ENCODE measurements at regions not wholly inside any gene's neighbourhood (a gene's known extent, or its start where the extent isn't known, plus 50 kb on each side); places are given as distances from the start of the nearest gene placed in this dataset.

- Histone ChIP-seq H3K4me3 (ENCODE audit: low read depth in 1 of 3, low read length in 3 of 3) (no peak overlapping the region), H3K4me1 (ENCODE audit: control insufficient read depth in 3 of 3, insufficient read depth in 2 of 3, low read depth in 1 of 3, low read length in 2 of 3) (no peaks in the 10 kb centered on the region), H3K9me3 (ENCODE audit: control insufficient read depth in 2 of 2, insufficient read depth in 1 of 2, low read depth in 1 of 2, low read length in 1 of 2) (no peaks in the 10 kb centered on the region), H3K27me3 (ENCODE audit: control insufficient read depth in 3 of 3, insufficient read depth in 3 of 3, low read length in 3 of 3) (no peaks in the 10 kb centered on the region), H3K36me3 (ENCODE audit: control insufficient read depth in 3 of 3, insufficient read depth in 2 of 3, low read depth in 1 of 3, low read length in 3 of 3) (no peaks in the 10 kb centered on the region), H3K27ac (ENCODE audit: low read depth in 1 of 3, low read length in 2 of 3) (no peak overlapping the region)
- 78 to 79% (median 78%) methylated on average over 5 of the region's 5 CpGs for WGBS, 3 donors
- FAIRE-seq (no peak), DNase-seq (no peak)
Observed at GRCh38 chr12:25639406-25639805, 86.3 kb upstream of the LMNTD1 start.

- Histone ChIP-seq H3K36me3 (ENCODE audit: control insufficient read depth in 3 of 3, insufficient read depth in 2 of 3, low read depth in 1 of 3, low read length in 3 of 3) (no peaks in the 10 kb centered on the region), H3K27me3 (ENCODE audit: control insufficient read depth in 3 of 3, insufficient read depth in 3 of 3, low read length in 3 of 3) (no peaks in the 10 kb centered on the region), H3K9me3 (ENCODE audit: control insufficient read depth in 2 of 2, insufficient read depth in 1 of 2, low read depth in 1 of 2, low read length in 1 of 2) (no peaks in the 10 kb centered on the region), H3K27ac (ENCODE audit: low read depth in 1 of 3, low read length in 2 of 3) (no peak overlapping the region), H3K4me1 (ENCODE audit: control insufficient read depth in 3 of 3, insufficient read depth in 2 of 3, low read depth in 1 of 3, low read length in 2 of 3) (no peaks in the 10 kb centered on the region), H3K4me3 (ENCODE audit: low read depth in 1 of 3, low read length in 3 of 3) (no peak overlapping the region)
- DNase-seq (no peak), FAIRE-seq (no peak)
- WGBS, 3 donors = 71 to 83% (median 76%) methylated on average over 3 of the region's 3 CpGs
Observed at GRCh38 chr12:25644979-25645378, 91.9 kb upstream of the LMNTD1 start.

DNA sequence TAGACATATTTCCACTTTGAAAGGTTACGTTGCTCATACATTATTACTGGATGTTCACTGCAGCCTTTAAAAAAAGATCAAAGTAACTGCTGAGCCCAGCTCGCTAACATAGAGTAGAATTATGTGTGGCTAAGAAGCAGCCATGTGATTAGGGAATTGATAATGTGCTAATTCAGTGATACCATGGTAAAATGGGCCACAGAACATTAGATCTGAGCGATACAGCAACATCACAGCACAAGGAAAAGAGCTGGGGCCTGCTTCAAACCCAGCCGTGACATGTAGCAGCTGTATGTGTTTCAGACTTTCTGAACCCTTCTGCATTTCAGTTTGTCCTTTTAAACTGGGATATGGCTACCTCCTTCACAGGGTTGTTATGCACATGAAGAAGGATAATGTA lies 92.3 kb upstream of the LMNTD1 start:
- DNase-seq (no peak), FAIRE-seq (no peak)
- no peaks in the 10 kb centered on the region for H3K9me3 ChIP-seq (ENCODE audit: control insufficient read depth in 2 of 2, insufficient read depth in 1 of 2, low read depth in 1 of 2, low read length in 1 of 2)
- no peaks in the 10 kb centered on the region for H3K27me3 ChIP-seq (ENCODE audit: control insufficient read depth in 3 of 3, insufficient read depth in 3 of 3, low read length in 3 of 3)
- H3K36me3 ChIP-seq (ENCODE audit: control insufficient read depth in 3 of 3, insufficient read depth in 2 of 3, low read depth in 1 of 3, low read length in 3 of 3) = no peaks in the 10 kb centered on the region
- no peak overlapping the region for H3K4me3 ChIP-seq (ENCODE audit: low read depth in 1 of 3, low read length in 3 of 3)
- no peaks in the 10 kb centered on the region for H3K4me1 ChIP-seq (ENCODE audit: control insufficient read depth in 3 of 3, insufficient read depth in 2 of 3, low read depth in 1 of 3, low read length in 2 of 3)
- H3K27ac ChIP-seq (ENCODE audit: low read depth in 1 of 3, low read length in 2 of 3) = no peak overlapping the region
- whole genome bisulfite sequencing, 3 donors = 51 to 66% (median 55%) methylated on average over 4 of the region's 4 CpGs

DNA sequence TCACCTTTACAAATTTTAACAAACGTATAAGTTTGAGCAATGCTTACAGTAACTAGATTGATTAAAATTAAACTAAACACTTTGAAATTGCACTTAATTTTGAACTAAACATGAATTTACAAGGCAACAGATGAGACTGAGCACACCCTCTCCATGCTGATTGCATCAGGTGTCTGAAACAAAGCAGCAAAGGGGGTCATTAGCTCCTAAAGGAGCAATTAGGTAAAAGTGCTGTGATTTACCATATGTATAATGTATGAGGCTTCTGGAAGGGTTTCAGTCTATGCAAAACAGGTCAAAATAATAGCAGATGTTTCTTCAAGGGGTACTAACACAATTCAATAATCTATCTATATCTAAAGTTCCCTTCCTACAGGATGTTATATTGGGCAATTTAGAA lies 98.8 kb upstream of the LMNTD1 start:
- H3K27ac ChIP-seq (ENCODE audit: low read depth in 1 of 3, low read length in 2 of 3) = no peak overlapping the region
- H3K4me3 ChIP-seq (ENCODE audit: low read depth in 1 of 3, low read length in 3 of 3) = no peak overlapping the region
- no peaks in the 10 kb centered on the region for H3K27me3 ChIP-seq (ENCODE audit: control insufficient read depth in 3 of 3, insufficient read depth in 3 of 3, low read length in 3 of 3)
- FAIRE-seq (no peak), DNase-seq (no peak)
- no peaks in the 10 kb centered on the region for H3K4me1 ChIP-seq (ENCODE audit: control insufficient read depth in 3 of 3, insufficient read depth in 2 of 3, low read depth in 1 of 3, low read length in 2 of 3)
- H3K9me3 ChIP-seq (ENCODE audit: control insufficient read depth in 2 of 2, insufficient read depth in 1 of 2, low read depth in 1 of 2, low read length in 1 of 2) = no peaks in the 10 kb centered on the region
- 79 to 87% (median 80%) methylated on average over 1 of the region's 1 CpG for WGBS, 3 donors
- no peaks in the 10 kb centered on the region for H3K36me3 ChIP-seq (ENCODE audit: control insufficient read depth in 3 of 3, insufficient read depth in 2 of 3, low read depth in 1 of 3, low read length in 3 of 3)

DNA sequence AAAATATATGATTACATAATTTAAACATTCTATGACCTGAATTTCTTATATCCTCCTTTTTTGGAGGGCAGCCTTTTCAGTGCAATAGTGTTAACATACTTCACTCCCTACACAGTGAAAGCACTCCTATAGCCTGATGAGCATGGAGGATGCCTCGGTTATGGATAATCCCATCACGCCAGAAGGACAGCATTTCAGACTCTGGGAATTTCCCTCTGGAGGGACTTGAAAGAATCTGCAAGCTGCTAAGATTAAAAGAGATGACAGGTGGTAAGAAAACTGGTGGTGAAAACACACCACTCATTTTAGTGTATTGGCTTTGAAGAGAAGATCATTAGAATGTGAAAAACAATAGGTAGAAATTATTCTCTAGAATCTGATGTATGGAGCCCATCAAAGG lies 99.3 kb upstream of the LMNTD1 start:
- WGBS, 3 donors = 67 to 85% (median 74%) methylated on average over 2 of the region's 2 CpGs
- Histone ChIP-seq H3K27ac (ENCODE audit: low read depth in 1 of 3, low read length in 2 of 3) (no peak overlapping the region), H3K27me3 (ENCODE audit: control insufficient read depth in 3 of 3, insufficient read depth in 3 of 3, low read length in 3 of 3) (no peaks in the 10 kb centered on the region), H3K4me1 (ENCODE audit: control insufficient read depth in 3 of 3, insufficient read depth in 2 of 3, low read depth in 1 of 3, low read length in 2 of 3) (no peaks in the 10 kb centered on the region), H3K9me3 (ENCODE audit: control insufficient read depth in 2 of 2, insufficient read depth in 1 of 2, low read depth in 1 of 2, low read length in 1 of 2) (no peaks in the 10 kb centered on the region), H3K4me3 (ENCODE audit: low read depth in 1 of 3, low read length in 3 of 3) (no peak overlapping the region), H3K36me3 (ENCODE audit: control insufficient read depth in 3 of 3, insufficient read depth in 2 of 3, low read depth in 1 of 3, low read length in 3 of 3) (no peaks in the 10 kb centered on the region)
- no peak for FAIRE-seq
- DNase-seq = no peak

GRCh38 chr12:25653487-25654175 lies 100.5 kb upstream of the LMNTD1 start:
- no peaks in the 10 kb centered on the region for H3K9me3 ChIP-seq (ENCODE audit: control insufficient read depth in 2 of 2, insufficient read depth in 1 of 2, low read depth in 1 of 2, low read length in 1 of 2)
- H3K4me3 ChIP-seq (ENCODE audit: low read depth in 1 of 3, low read length in 3 of 3) = no peak overlapping the region
- DNase-seq (no peak), FAIRE-seq (no peak)
- no peak overlapping the region for H3K27ac ChIP-seq (ENCODE audit: low read depth in 1 of 3, low read length in 2 of 3)
- 62 to 81% (median 76%) methylated on average over 8 of the region's 8 CpGs for WGBS, 3 donors
- H3K27me3 ChIP-seq (ENCODE audit: control insufficient read depth in 3 of 3, insufficient read depth in 3 of 3, low read length in 3 of 3) = no peaks in the 10 kb centered on the region
- H3K4me1 ChIP-seq (ENCODE audit: control insufficient read depth in 3 of 3, insufficient read depth in 2 of 3, low read depth in 1 of 3, low read length in 2 of 3) = no peaks in the 10 kb centered on the region
- no peaks in the 10 kb centered on the region for H3K36me3 ChIP-seq (ENCODE audit: control insufficient read depth in 3 of 3, insufficient read depth in 2 of 3, low read depth in 1 of 3, low read length in 3 of 3)

DNA sequence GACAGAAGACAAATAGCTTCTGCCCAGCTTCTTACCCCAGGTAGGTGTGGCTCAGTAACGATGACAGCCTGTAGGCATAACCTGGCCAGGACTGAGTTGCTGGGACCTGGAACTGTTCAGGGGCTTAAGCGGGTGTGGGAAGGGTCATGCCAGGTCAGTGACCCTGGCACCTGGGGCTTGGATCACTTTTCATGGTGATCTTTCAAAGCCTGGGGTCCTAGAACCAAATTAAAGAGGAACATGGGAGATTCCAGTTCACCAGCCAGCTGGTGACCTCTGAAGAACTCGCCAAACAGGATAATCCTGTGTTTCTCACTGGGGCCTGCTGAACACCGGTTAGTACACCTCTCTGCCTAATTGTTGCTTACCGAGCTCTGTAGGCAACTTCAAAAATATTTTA lies 102.6 kb upstream of the LMNTD1 start:
- H3K4me1 ChIP-seq (ENCODE audit: control insufficient read depth in 3 of 3, insufficient read depth in 2 of 3, low read depth in 1 of 3, low read length in 2 of 3) = no peaks in the 10 kb centered on the region
- DNase-seq = no peak
- H3K36me3 ChIP-seq (ENCODE audit: control insufficient read depth in 3 of 3, insufficient read depth in 2 of 3, low read depth in 1 of 3, low read length in 3 of 3) = no peaks in the 10 kb centered on the region
- no peak overlapping the region for H3K4me3 ChIP-seq (ENCODE audit: low read depth in 1 of 3, low read length in 3 of 3)
- WGBS, 3 donors = 41 to 74% (median 60%) methylated on average over 5 of the region's 5 CpGs
- H3K27ac ChIP-seq (ENCODE audit: low read depth in 1 of 3, low read length in 2 of 3) = no peak overlapping the region
- H3K27me3 ChIP-seq (ENCODE audit: control insufficient read depth in 3 of 3, insufficient read depth in 3 of 3, low read length in 3 of 3) = no peaks in the 10 kb centered on the region
- no peaks in the 10 kb centered on the region for H3K9me3 ChIP-seq (ENCODE audit: control insufficient read depth in 2 of 2, insufficient read depth in 1 of 2, low read depth in 1 of 2, low read length in 1 of 2)
- no peak for FAIRE-seq

DNA sequence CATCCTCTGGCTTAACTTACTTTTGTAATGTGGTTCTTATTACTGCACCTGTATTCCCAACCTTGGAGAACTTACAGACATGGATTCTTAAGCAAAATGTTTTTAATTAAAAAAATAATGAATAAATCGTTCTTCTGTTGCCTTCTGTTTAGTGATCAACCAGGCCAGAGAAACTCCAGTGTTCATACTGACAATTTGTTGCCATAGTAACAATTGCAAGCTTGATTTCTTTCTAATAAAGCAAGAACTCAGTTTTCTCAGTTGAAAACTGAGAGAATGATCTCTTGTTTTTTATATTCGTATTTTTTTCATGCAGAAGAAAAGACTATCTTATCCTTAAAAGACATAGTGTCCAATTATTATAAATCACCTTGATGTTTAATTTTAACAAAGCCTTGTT lies 106.5 kb upstream of the LMNTD1 start:
- no peak overlapping the region for H3K4me3 ChIP-seq (ENCODE audit: low read depth in 1 of 3, low read length in 3 of 3)
- DNase-seq (no peak), FAIRE-seq (no peak)
- H3K27me3 ChIP-seq (ENCODE audit: control insufficient read depth in 3 of 3, insufficient read depth in 3 of 3, low read length in 3 of 3) = no peaks in the 10 kb centered on the region
- H3K9me3 ChIP-seq (ENCODE audit: control insufficient read depth in 2 of 2, insufficient read depth in 1 of 2, low read depth in 1 of 2, low read length in 1 of 2) = no peaks in the 10 kb centered on the region
- no peak overlapping the region for H3K27ac ChIP-seq (ENCODE audit: low read depth in 1 of 3, low read length in 2 of 3)
- 67 to 74% (median 71%) methylated on average over 2 of the region's 2 CpGs for WGBS, 3 donors
- H3K4me1 ChIP-seq (ENCODE audit: control insufficient read depth in 3 of 3, insufficient read depth in 2 of 3, low read depth in 1 of 3, low read length in 2 of 3) = no peaks in the 10 kb centered on the region
- no peaks in the 10 kb centered on the region for H3K36me3 ChIP-seq (ENCODE audit: control insufficient read depth in 3 of 3, insufficient read depth in 2 of 3, low read depth in 1 of 3, low read length in 3 of 3)
